Liver (tissue), 8 donors: ENCODE measurements at regions not wholly inside any gene's neighbourhood (a gene's known extent, or its start where the extent isn't known, plus 50 kb on each side); places are given as distances from the start of the nearest gene placed in this dataset.

Experiments
- DNase-seq: peaks from one replicate; pipeline ENCODE4 v3.0.0-alpha.2; 2017; ENCODE audit warnings: low spot score
- H3K27ac ChIP-seq, 2 donors: one replicate each; pipeline ENCODE4 v1.7.0; 2013; ENCODE audit warnings: inconsistent platforms in 2 of 2, low read length in 2 of 2, control low read depth in 1 of 2, low read depth in 1 of 2, mild to moderate bottlenecking in 1 of 2
- H3K27me3 ChIP-seq, 4 donors: one replicate each; pipeline versions ENCODE4 v1.6.1 to v1.7.0; 2013; ENCODE audit warnings: low read length in 3 of 4, inconsistent platforms in 1 of 4, mild to moderate bottlenecking in 1 of 4, moderate library complexity in 1 of 4; ENCODE audit not compliant: control insufficient read depth in 4 of 4, insufficient read depth in 4 of 4
- H3K36me3 ChIP-seq, 4 donors: one replicate each; pipeline versions ENCODE4 v1.6.1 to v1.7.0; 2013; ENCODE audit warnings: low read length in 3 of 4, mild to moderate bottlenecking in 3 of 4, low read depth in 1 of 4, moderate library complexity in 1 of 4; ENCODE audit not compliant: control insufficient read depth in 4 of 4, insufficient read depth in 3 of 4
- H3K4me1 ChIP-seq, 4 donors: one replicate each; pipeline versions ENCODE4 v1.6.1 to v1.7.0; 2013; ENCODE audit warnings: low read length in 3 of 4, mild to moderate bottlenecking in 3 of 4, moderate library complexity in 1 of 4; ENCODE audit not compliant: control insufficient read depth in 4 of 4, insufficient read depth in 4 of 4
- H3K4me3 ChIP-seq, 3 donors: one replicate each; pipeline versions ENCODE4 v1.6.1 to v1.7.0; 2013; ENCODE audit warnings: low read length in 3 of 3, control low read depth in 1 of 3, low read depth in 1 of 3, mild to moderate bottlenecking in 1 of 3
- H3K9ac ChIP-seq, 2 donors: one replicate each; pipeline ENCODE4 v1.7.0; 2013; ENCODE audit warnings: low read length in 2 of 2, mild to moderate bottlenecking in 2 of 2, moderate library complexity in 2 of 2, control low read depth in 1 of 2, low read depth in 1 of 2
- H3K9me3 ChIP-seq, 4 donors: one replicate each; pipeline versions ENCODE4 v1.6.1 to v1.7.0; 2013; ENCODE audit warnings: low read length in 3 of 4; ENCODE audit not compliant: control insufficient read depth in 4 of 4
- ATF3 ChIP-seq: IDR thresholded peaks from 2 replicates; pipeline ENCODE4 v1.6.1; 2016; ENCODE audit warnings: antibody characterized with exemption
- CTCF ChIP-seq: fragments of 150-350 bp; IDR thresholded peaks from 2 replicates; pipeline ENCODE4 v1.5.1; 2017; ENCODE audit warnings: improper control_type of control experiment, low read depth, low read length; ENCODE audit not compliant: missing input control
- EGR1 ChIP-seq, 2 donors: IDR thresholded peaks; 2 replicates each; pipeline ENCODE4 v1.6.1; 2016 to 2018; ENCODE audit warnings: antibody characterized with exemption in 2 of 2, low read depth in 2 of 2
- FOXA1 ChIP-seq: IDR thresholded peaks from 2 replicates; pipeline ENCODE4 v1.6.1; 2016; ENCODE audit warnings: antibody characterized with exemption
- FOXA2 ChIP-seq: IDR thresholded peaks from 2 replicates; pipeline ENCODE4 v1.6.1; 2016; ENCODE audit warnings: antibody characterized with exemption
- GABPA ChIP-seq, 2 donors: IDR thresholded peaks in 1 of 2; conservative IDR thresholded peaks in 1 of 2; 2 replicates each; pipeline ENCODE4 v1.6.1; 2016; ENCODE audit warnings: antibody characterized with exemption in 2 of 2, mild to moderate bottlenecking in 1 of 2, moderate library complexity in 1 of 2
- HNF4A ChIP-seq, 2 donors: conservative IDR thresholded peaks; 2 replicates each; pipeline ENCODE4 v1.6.1; 2016; ENCODE audit warnings: antibody characterized with exemption in 2 of 2, mild to moderate bottlenecking in 2 of 2
- HNF4G ChIP-seq: IDR thresholded peaks from 2 replicates; pipeline ENCODE4 v1.6.1; 2016; ENCODE audit warnings: antibody characterized with exemption
- JUND ChIP-seq, 2 donors: IDR thresholded peaks; 2 replicates each; pipeline ENCODE4 v1.6.1; 2016; ENCODE audit warnings: antibody characterized with exemption in 2 of 2
- MAX ChIP-seq: IDR thresholded peaks from 2 replicates; pipeline ENCODE4 v1.6.1; 2016; ENCODE audit warnings: antibody characterized with exemption
- NR2F2 ChIP-seq: IDR thresholded peaks from 2 replicates; pipeline ENCODE4 v1.6.1; 2016; ENCODE audit warnings: antibody characterized with exemption
- RAD21 ChIP-seq, 2 donors: IDR thresholded peaks; 2 replicates each; pipeline ENCODE4 v1.6.1; 2016; ENCODE audit warnings: antibody characterized with exemption in 2 of 2, mild to moderate bottlenecking in 2 of 2
- REST ChIP-seq: IDR thresholded peaks from 2 replicates; pipeline ENCODE4 v1.6.1; 2016; ENCODE audit warnings: antibody characterized with exemption, mild to moderate bottlenecking
- RXRA ChIP-seq, 2 donors: IDR thresholded peaks; 2 replicates each; pipeline ENCODE4 v1.6.1; 2017 to 2018; ENCODE audit warnings: antibody characterized with exemption in 2 of 2, mild to moderate bottlenecking in 1 of 2
- SP1 ChIP-seq: IDR thresholded peaks from 2 replicates; pipeline ENCODE4 v1.6.1; 2018; ENCODE audit warnings: antibody characterized with exemption, mild to moderate bottlenecking
- TAF1 ChIP-seq: conservative IDR thresholded peaks from 2 replicates; pipeline ENCODE4 v1.6.1; 2016; ENCODE audit warnings: antibody characterized with exemption, mild to moderate bottlenecking
- YY1 ChIP-seq: IDR thresholded peaks from 2 replicates; pipeline ENCODE4 v1.6.1; 2016; ENCODE audit warnings: antibody characterized with exemption, mild to moderate bottlenecking
- ZBTB33 ChIP-seq: IDR thresholded peaks from 2 replicates; pipeline ENCODE4 v1.6.1; 2016; ENCODE audit warnings: antibody characterized with exemption
- WGBS: extraction: QIAGEN DNeasy Blood & Tissue Kit; methylation state at CpG from one replicate; pipeline ENCODE4 v1.1.7; 2013; 5-methylcytosine and 5-hydroxymethylcytosine counted together
- donor health status: healthy.
- donor health status: healthy.
- donor health status: healthy.
- donor health status: healthy.
- donor health status: healthy.

GRCh38 chr3:159854500-159855124 lies 134.0 kb upstream of the IL12A start:
- H3K4me1 ChIP-seq = peaks cover 2 to 5% (median 4%) of the 10 kb centered on the region in 4 donors
- H3K27me3 ChIP-seq = no peaks in the 10 kb centered on the region
- 76% methylated on average over 8 of the region's 8 CpGs for WGBS
- TF ChIP-seq EGR1 (IDR thresholded peaks at IDR 0.05; ENCODE audit: low read depth in 2 of 2) (no peak), CTCF (no peak), FOXA2 (no peak), HNF4A (conservative IDR thresholded peaks at IDR 0.05) (no peak), GABPA (IDR thresholded peaks at IDR 0.05 in 1 of 2, conservative IDR thresholded peaks at IDR 0.05 in 1 of 2) (no peak), ZBTB33 (no peak), SP1 (no peak), RXRA (IDR thresholded peaks at IDR 0.05) (no peak), JUND (IDR thresholded peaks at IDR 0.05) (no peak), MAX (no peak), TAF1 (no peak), HNF4G (no peak), RAD21 (IDR thresholded peaks at IDR 0.05) (no peak), YY1 (no peak), FOXA1 (no peak), REST (no peak), ATF3 (no peak), NR2F2 (no peak)
- no peak for DNase-seq
- no peaks in the 10 kb centered on the region for H3K9me3 ChIP-seq
- no peak overlapping the region for H3K4me3 ChIP-seq
- H3K27ac ChIP-seq = no peak overlapping the region
- H3K9ac ChIP-seq = no peak overlapping the region
- H3K36me3 ChIP-seq = no peaks in the 10 kb centered on the region
